ENCODE measurements at regions not wholly inside any gene's neighbourhood (a gene's known extent, or its start where the extent isn't known, plus 50 kb on each side); places are given as distances from the start of the nearest gene placed in this dataset.

DNA sequence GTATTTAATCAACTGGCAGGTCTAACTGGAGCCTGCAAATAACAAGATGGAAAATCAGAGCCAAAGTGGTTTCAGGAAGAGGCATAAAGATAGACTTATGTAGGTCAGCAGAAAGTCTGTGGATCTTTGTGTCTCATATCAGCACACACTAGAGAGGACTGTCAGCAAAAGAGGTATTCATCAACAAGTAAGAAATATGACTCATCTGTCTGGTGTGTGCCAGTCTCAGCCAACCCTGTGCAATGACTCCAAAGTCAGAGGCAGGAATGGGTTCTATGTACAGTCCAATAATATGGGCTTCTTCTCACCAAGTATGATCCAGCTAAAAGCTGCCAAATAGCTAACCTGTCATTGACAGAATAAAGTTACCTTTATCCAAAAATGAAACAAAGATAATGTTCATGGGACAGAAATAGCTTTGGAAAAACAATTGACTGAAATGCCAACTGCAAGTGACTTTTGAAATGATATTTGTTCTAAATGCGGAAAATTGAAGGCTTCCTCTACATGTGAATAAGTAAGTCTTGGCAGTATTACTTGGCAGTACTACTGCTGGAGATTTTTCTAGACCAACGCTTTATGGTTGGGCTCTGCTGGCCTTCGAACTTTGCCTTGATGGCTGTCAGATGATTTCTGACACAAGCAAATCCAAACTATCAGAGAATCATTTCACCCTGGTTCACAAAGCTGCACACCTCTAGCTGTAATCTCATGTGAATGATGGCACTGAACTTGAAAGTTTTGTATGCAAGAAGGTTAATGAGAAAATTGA lies 272.3 kb upstream of the SEMA3C start:
- TF ChIP-seq SUZ12 (IDR thresholded peaks at IDR 0.05; ENCODE audit: extremely low read depth, insufficient read depth, insufficient read length), result no peak
- TF ChIP-seq YY1 (IDR thresholded peaks at IDR 0.05; ENCODE audit: insufficient read depth, insufficient read length), result no peak
